ENCODE measurements at regions not wholly inside any gene's neighbourhood (a gene's known extent, or its start where the extent isn't known, plus 50 kb on each side); places are given as distances from the start of the nearest gene placed in this dataset.

GRCh38 chr4:134024251-134024650 is 177.3 kb downstream of the PABPC4L start:
- TF ChIP-seq CTCF (IDR thresholded peaks at IDR 0.05; ENCODE audit: low read depth, low read length), result peak; percentile 4
- no peak for DNase-seq (ENCODE audit: extremely low read depth, low read depth)

- DNase-seq (ENCODE audit: extremely low read depth, low read depth), result no peak
- no peak for TF ChIP-seq CTCF (IDR thresholded peaks at IDR 0.05; ENCODE audit: low read depth, low read length)
Measured at GRCh38 chr4:134019657-134020056, 181.9 kb downstream of the PABPC4L start.

- DNase-seq (ENCODE audit: extremely low read depth, low read depth), result no peak
- TF ChIP-seq CTCF (IDR thresholded peaks at IDR 0.05; ENCODE audit: low read depth, low read length), result no peak
Measured at GRCh38 chr4:134018846-134019245, 182.7 kb downstream of the PABPC4L start.

- TF ChIP-seq CTCF (IDR thresholded peaks at IDR 0.05; ENCODE audit: low read depth, low read length), result no peak
- DNase-seq (ENCODE audit: extremely low read depth, low read depth), result no peak
Measured at GRCh38 chr4:134001057-134001456, 200.5 kb downstream of the PABPC4L start.

- no peak for DNase-seq (ENCODE audit: extremely low read depth, low read depth)
- no peak for TF ChIP-seq CTCF (IDR thresholded peaks at IDR 0.05; ENCODE audit: low read depth, low read length)
Measured at GRCh38 chr4:133997436-133997835, 204.2 kb downstream of the PABPC4L start.

- DNase-seq (ENCODE audit: extremely low read depth, low read depth), result no peak
- no peak for TF ChIP-seq CTCF (IDR thresholded peaks at IDR 0.05; ENCODE audit: low read depth, low read length)
Measured at GRCh38 chr4:133996431-133997121, 205.0 kb downstream of the PABPC4L start.

GRCh38 chr4:133995243-133995960 is 206.2 kb downstream of the PABPC4L start:
- DNase-seq (ENCODE audit: extremely low read depth, low read depth), result no peak
- TF ChIP-seq CTCF (IDR thresholded peaks at IDR 0.05; ENCODE audit: low read depth, low read length), result no peak
